Ectodermal cell (in vitro differentiated cells): ENCODE measurements at regions not wholly inside any gene's neighbourhood (a gene's known extent, or its start where the extent isn't known, plus 50 kb on each side); places are given as distances from the start of the nearest gene placed in this dataset.
A peak's percentile ranks its signal among the peaks of the same experiment; 100 is the strongest.

Experiments
- H3K27ac ChIP-seq: 2 replicates; pipeline ENCODE4 v1.7.0; 2013; ENCODE audit warnings: mild to moderate bottlenecking, low read depth, low read length; ENCODE audit not compliant: insufficient read depth, poor library complexity, severe bottlenecking
- H3K27me3 ChIP-seq: 2 replicates; pipeline ENCODE4 v1.7.0; 2013; ENCODE audit warnings: mild to moderate bottlenecking, low read length; ENCODE audit not compliant: insufficient read depth, control insufficient read depth, poor library complexity, severe bottlenecking
- H3K36me3 ChIP-seq: one replicate; pipeline ENCODE4 v1.7.0; 2013; ENCODE audit warnings: low read length; ENCODE audit not compliant: control insufficient read depth, insufficient read depth
- H3K4me1 ChIP-seq: one replicate; pipeline ENCODE4 v1.7.0; 2013; ENCODE audit warnings: low read length; ENCODE audit not compliant: control insufficient read depth, insufficient read depth
- H3K4me3 ChIP-seq: 2 replicates; pipeline ENCODE4 v1.7.0; 2013; ENCODE audit warnings: low read depth, low read length, control low read depth; ENCODE audit not compliant: insufficient read depth
- H3K9me3 ChIP-seq: 2 replicates; pipeline ENCODE4 v1.7.0; 2013; ENCODE audit warnings: mild to moderate bottlenecking, low read length, moderate library complexity; ENCODE audit not compliant: control insufficient read depth
- WGBS, 2 experiments: methylation state at CpG; one replicate each; pipeline ENCODE4 v1.1.7; 2013; ENCODE audit warnings: missing lambda C conversion rate in 2 of 2; 5-methylcytosine and 5-hydroxymethylcytosine counted together

DNA sequence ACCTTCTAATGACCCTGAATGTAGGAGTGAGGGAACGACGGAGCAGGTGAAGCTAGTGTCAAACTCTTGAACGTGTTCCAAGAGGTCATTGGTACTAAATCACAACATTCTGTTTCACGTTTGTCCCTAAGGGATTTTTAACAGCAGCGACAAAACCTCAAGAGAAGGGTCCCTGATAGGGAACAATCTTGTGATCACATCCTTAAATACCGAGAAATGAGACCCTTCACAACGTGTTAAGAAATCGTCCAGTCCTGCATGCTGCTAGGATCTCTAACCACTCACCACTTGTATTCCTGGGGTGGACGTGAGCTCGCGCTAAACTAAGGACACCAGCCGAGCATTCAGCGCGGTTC, 134.1 kb upstream of the KRAS start:
- Histone ChIP-seq H3K36me3 (no peaks in the 10 kb centered on the region), H3K9me3 (no peaks in the 10 kb centered on the region), H3K4me3 (peak overlapping the region; percentile 71), H3K27ac (peak overlapping the region; percentile 97), H3K4me1 (no peaks in the 10 kb centered on the region), H3K27me3 (peaks cover 13% of the 10 kb centered on the region)
- 24% methylated on average over 14 of the region's 14 CpGs for WGBS, 2 experiments

DNA sequence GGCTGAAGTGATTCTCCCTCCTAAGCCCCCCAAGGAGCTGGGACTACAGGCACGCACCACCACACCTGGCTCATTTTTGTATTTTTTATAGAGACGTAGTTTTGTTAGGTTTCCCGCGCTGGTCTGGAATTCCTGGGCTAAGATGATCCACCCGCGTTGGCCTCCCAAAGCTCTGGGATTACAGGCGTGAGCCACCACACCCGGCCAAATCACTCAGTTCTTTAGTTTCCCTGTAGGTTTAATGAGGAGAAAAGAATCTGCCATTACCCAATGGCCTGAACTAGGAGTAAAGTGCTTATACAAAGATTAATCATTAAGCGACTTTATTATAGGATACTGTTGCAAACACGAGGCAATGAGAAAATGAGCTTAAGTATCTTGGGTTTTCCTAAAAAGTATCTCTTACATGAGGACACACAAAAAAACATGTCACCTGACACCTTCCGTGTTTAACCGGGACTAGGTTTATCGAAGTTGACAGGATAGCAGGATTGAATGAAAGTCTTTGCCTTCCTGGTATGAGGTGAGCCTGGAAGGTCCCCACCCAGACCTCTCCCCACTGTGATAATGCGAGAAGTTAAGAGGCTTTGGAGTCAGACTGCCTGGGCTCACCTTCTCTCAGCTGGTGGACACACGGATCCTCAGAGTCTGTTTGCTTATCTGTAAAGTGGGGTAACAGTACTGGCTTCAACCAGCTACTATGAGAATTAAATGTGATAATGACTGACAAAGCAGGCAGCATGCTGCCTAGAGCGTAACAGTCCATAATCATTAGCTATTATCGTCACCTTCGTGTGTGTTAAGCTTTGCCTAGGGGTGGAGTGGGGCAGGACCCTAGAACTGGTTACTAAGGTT, 133.5 kb upstream of the KRAS start:
- no peaks in the 10 kb centered on the region for H3K9me3 ChIP-seq
- no peaks in the 10 kb centered on the region for H3K36me3 ChIP-seq
- no peaks in the 10 kb centered on the region for H3K4me1 ChIP-seq
- no peak overlapping the region for H3K27ac ChIP-seq
- H3K4me3 ChIP-seq = no peak overlapping the region
- H3K27me3 ChIP-seq = peaks cover 13% of the 10 kb centered on the region
- WGBS, 2 experiments = 88 to 89% methylated on average over 18 of the region's 18 CpGs

DNA sequence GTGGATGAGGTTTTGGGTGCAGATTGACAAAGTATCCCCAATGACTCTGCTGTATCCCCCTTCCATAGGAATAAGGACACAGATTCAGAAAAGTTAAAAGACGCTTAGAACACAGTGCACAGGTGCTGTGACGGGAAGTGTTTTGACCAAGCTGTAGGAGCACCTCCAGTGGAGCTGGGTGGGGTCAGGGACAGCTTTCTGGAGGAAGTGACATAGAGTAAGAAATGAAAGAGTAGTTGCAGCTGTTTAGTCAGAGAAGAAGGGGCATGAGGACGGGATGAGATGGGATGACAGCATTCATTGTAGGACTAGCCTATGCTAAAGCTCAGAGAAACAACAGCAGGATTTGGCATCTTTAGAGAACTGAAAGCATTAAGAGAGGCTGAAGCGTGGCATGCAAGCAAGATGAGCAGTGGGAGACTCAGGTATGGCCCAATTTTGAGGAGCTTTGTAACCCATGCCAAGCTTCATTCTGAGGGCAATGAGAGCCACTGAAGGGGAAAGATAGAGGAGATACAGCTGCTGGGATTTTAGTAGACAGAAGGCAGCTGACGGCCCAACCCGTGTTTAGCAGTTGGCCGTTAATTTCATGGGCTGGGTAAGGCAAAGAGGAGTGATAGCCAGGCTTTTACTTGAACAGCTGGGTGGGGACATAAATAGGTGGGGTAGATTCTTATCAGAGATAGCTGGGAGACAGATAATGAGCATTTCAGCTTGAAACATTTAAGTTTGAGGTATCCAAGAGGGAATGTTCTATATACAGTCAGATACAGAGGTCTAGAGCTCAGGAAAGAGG, 131.8 kb upstream of the KRAS start:
- Histone ChIP-seq H3K4me1 (no peaks in the 10 kb centered on the region), H3K4me3 (no peak overlapping the region), H3K9me3 (no peaks in the 10 kb centered on the region), H3K27ac (no peak overlapping the region), H3K27me3 (peaks cover 13% of the 10 kb centered on the region), H3K36me3 (no peaks in the 10 kb centered on the region)
- 87 to 89% methylated on average over 7 of the region's 7 CpGs for WGBS, 2 experiments

DNA sequence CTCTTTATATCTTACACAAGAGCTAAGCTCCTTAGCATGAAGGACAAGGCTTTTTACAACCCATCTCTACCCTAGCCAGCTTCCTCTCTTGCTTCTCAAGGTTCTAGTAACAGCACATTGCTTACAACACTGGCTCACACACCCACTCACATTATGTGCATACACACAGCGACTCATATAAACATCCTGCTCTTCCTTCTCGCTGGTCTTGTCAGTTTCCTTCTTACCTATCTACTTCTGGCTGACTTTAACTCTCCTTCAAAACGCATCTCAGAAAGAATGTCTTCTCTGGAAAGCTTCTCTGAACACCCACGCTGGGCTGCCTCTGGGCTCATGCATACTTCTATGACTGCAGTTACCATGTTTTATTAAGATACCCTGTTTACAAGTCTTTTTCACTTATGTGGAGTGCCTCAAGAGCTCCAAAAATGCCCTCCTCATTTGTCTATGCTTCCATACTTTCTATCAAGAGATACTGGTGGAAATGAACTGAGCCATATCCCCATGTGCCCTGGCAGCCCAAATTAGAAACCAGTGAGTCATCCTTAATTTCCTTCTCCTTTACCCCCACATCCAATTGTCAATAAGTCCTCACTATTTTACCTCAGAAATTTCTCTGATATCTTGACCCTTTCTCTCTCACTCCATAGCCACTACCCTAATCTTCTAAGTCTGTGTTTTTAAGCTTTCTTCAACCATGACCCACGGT, 126.9 kb upstream of the KRAS start:
- H3K4me1 ChIP-seq = no peaks in the 10 kb centered on the region
- no peaks in the 10 kb centered on the region for H3K9me3 ChIP-seq
- no peak overlapping the region for H3K27ac ChIP-seq
- no peak overlapping the region for H3K4me3 ChIP-seq
- no peaks in the 10 kb centered on the region for H3K36me3 ChIP-seq
- WGBS, 2 experiments = 93% methylated on average over 5 of the region's 5 CpGs
- no peaks in the 10 kb centered on the region for H3K27me3 ChIP-seq

DNA sequence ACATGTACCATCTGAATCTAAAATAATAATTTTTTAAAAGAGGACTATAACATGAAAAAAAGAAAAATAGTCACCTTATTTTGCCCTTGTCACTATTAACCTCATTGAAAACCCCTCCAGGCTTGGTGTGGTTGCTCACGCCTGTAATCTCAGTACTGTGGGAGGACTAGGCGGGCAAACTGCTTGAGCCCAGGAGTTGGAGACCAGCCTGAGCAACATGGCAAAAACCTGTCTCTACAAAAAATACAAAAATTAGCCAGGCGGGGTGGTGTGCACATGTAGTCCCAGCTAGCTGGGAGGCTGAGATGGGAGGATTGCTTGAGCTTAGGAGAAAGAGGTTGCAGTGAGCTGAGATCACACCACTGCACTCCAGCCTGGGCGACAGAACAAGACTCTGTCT, 126.3 kb upstream of the KRAS start:
- no peaks in the 10 kb centered on the region for H3K27me3 ChIP-seq
- no peak overlapping the region for H3K4me3 ChIP-seq
- H3K9me3 ChIP-seq = no peaks in the 10 kb centered on the region
- H3K36me3 ChIP-seq = no peaks in the 10 kb centered on the region
- WGBS, 2 experiments = 92 to 95% methylated on average over 4 of the region's 4 CpGs
- H3K4me1 ChIP-seq = no peaks in the 10 kb centered on the region
- no peak overlapping the region for H3K27ac ChIP-seq

DNA sequence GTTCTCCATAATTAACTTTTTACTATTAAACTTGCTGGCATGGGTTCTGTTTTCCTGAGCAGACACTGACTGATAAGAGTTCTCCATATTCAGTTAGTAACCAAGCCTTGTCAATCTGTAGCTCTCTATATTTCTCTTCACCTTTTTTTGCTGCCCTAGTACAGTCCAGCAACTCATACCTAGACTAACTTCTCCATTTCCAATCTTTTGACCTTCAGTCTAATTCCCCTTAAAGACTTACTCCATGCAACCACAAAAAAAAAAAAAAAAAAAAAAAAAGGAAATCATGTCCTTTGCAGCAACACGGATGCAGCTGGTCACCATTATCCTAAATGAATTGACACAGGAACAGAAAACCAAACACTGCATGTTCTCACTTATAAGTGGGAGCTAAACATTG, 125.7 kb upstream of the KRAS start:
- Histone ChIP-seq H3K4me1 (no peaks in the 10 kb centered on the region), H3K9me3 (no peaks in the 10 kb centered on the region), H3K4me3 (no peak overlapping the region), H3K27ac (no peak overlapping the region), H3K36me3 (no peaks in the 10 kb centered on the region), H3K27me3 (no peaks in the 10 kb centered on the region)
- 0% methylated on average over 1 of the region's 1 CpG; no CpG with 5 or more reads in 1 of the 2 experiments for WGBS, 2 experiments

DNA sequence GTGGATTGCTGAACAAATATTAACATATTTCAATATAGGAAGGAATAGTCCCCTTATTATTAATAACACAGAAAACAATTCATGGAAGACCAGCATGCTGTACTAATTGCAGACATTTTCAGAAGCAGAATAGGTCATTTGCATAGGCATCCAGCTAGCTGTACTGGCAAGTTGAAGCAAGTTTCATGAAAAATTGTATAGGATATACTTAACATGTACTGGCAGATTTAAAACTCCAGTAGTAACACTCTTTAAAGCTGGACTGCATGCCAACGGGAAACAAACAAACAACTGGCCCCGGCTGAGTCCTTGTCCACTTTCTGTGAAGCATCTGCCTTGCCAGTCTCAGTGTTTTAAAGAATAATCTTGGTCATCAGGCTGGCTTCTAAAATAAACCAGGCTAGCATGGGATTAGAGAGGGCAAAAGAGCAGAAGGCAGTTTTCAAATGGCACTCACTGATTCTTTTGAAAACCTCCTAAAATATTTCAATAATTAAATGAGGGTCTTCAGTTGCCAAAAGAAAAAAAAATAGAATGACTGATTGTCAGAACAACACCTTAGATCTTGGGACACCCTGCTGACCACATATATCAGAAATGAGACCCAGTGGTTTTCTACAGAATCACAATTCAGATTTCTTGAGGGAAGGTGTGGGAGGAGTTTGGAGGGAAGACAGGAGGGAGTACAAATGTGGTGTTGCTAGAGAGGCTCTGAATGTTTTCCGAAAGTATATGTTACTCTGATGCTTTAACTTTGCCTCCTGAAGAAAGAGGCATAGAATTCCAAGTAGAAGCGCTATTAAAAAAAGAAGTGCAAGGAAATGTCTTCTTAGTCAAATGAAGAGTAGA, 122.5 kb upstream of the KRAS start:
- Histone ChIP-seq H3K4me1 (no peaks in the 10 kb centered on the region), H3K27ac (no peak overlapping the region), H3K27me3 (no peaks in the 10 kb centered on the region), H3K36me3 (no peaks in the 10 kb centered on the region), H3K4me3 (no peak overlapping the region), H3K9me3 (no peaks in the 10 kb centered on the region)
- 92 to 93% methylated on average over 4 of the region's 4 CpGs for WGBS, 2 experiments

DNA sequence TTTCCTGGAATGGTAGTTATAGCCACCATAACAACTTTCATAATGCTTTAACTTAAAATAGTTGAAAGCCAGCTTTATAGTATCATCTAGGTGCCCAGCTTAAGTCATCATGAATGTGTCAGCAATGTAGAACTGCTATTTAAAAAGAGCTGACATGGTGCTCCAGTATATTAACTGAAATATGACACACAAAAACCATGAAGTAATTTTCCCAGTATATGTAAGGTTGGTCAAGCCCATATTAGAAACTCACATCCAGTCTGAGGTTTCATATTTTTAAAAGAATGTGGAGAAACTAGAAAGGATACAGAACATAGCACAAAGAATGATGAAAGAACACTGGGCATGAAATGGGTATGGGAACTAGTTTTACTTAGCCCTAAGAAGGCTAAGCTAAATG, 121.3 kb upstream of the KRAS start:
- no peak overlapping the region for H3K4me3 ChIP-seq
- no peak overlapping the region for H3K27ac ChIP-seq
- no peaks in the 10 kb centered on the region for H3K36me3 ChIP-seq
- H3K9me3 ChIP-seq = no peaks in the 10 kb centered on the region
- no peaks in the 10 kb centered on the region for H3K27me3 ChIP-seq
- H3K4me1 ChIP-seq = no peaks in the 10 kb centered on the region

DNA sequence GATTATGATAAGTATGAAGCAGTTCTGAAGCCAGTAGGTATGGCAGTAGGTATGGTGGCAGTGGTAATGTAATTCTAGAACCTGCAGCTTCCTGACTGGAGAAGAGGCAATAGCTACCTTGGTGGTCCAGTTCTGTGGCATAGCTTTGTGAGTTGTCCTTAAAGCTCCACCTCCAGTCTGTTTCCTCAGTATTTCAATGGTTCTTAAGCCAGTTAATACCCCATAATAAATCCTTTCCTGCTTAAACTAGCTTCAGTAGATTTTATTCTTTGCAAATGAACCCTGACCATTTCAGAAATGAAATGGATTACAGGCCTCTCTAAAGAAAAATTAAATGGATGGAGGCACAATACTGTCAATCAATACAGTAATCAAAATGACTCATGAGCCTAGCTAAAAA, 117.8 kb upstream of the KRAS start:
- no peaks in the 10 kb centered on the region for H3K4me1 ChIP-seq
- no peak overlapping the region for H3K27ac ChIP-seq
- no peak overlapping the region for H3K4me3 ChIP-seq
- no peaks in the 10 kb centered on the region for H3K36me3 ChIP-seq
- H3K27me3 ChIP-seq = no peaks in the 10 kb centered on the region
- H3K9me3 ChIP-seq = no peaks in the 10 kb centered on the region
